ENCODE measurements at regions not wholly inside any gene's neighbourhood (a gene's known extent, or its start where the extent isn't known, plus 50 kb on each side); places are given as distances from the start of the nearest gene placed in this dataset.

GRCh38 chr18:71523483-71524435 lies 1020.4 kb downstream of the CBLN2 start:
- DNase-seq (ENCODE audit: low read depth in 2 of 2): no peak

GRCh38 chr18:71505526-71505925 lies 1038.6 kb downstream of the CBLN2 start:
- DNase-seq (ENCODE audit: low read depth in 2 of 2): no peak

GRCh38 chr18:71503222-71503621 lies 1040.9 kb downstream of the CBLN2 start:
- DNase-seq (ENCODE audit: low read depth in 2 of 2): no peak

GRCh38 chr18:71485611-71486010 lies 1058.5 kb downstream of the CBLN2 start:
- no peak for DNase-seq (ENCODE audit: low read depth in 2 of 2)

GRCh38 chr18:71471963-71472725 lies 1072.0 kb downstream of the CBLN2 start:
- DNase-seq (ENCODE audit: low read depth in 2 of 2): no peak

- no peak for DNase-seq (ENCODE audit: low read depth in 2 of 2)
Observed at GRCh38 chr18:71456206-71456605, 1087.9 kb downstream of the CBLN2 start.

GRCh38 chr18:71450257-71450656 lies 1093.9 kb downstream of the CBLN2 start:
- DNase-seq (ENCODE audit: low read depth in 2 of 2): no peak

GRCh38 chr18:71443706-71444480 lies 1100.2 kb downstream of the CBLN2 start:
- no peak for DNase-seq (ENCODE audit: low read depth in 2 of 2)

GRCh38 chr18:71442731-71443141 lies 1101.4 kb downstream of the CBLN2 start:
- DNase-seq (ENCODE audit: low read depth in 2 of 2): no peak

- DNase-seq (ENCODE audit: low read depth in 2 of 2): no peak
Observed at GRCh38 chr18:71441156-71441555, 1103.0 kb downstream of the CBLN2 start.

- no peak for DNase-seq (ENCODE audit: low read depth in 2 of 2)
Observed at GRCh38 chr18:71437511-71437910, 1106.6 kb downstream of the CBLN2 start.

GRCh38 chr18:71433373-71433772 lies 1110.8 kb downstream of the CBLN2 start:
- no peak for DNase-seq (ENCODE audit: low read depth in 2 of 2)

GRCh38 chr18:71431689-71432088 lies 1112.5 kb downstream of the CBLN2 start:
- no peak for DNase-seq (ENCODE audit: low read depth in 2 of 2)

- no peak for DNase-seq (ENCODE audit: low read depth in 2 of 2)
Observed at GRCh38 chr18:71431171-71431570, 1113.0 kb downstream of the CBLN2 start.

GRCh38 chr18:71426441-71426840 lies 1117.7 kb downstream of the CBLN2 start:
- no peak for DNase-seq (ENCODE audit: low read depth in 2 of 2)

GRCh38 chr18:71405169-71405809 lies 1116.4 kb downstream of the SOCS6 start:
- no peak for DNase-seq (ENCODE audit: low read depth in 2 of 2)

- DNase-seq (ENCODE audit: low read depth in 2 of 2): no peak
Observed at GRCh38 chr18:71403501-71403900, 1114.7 kb downstream of the SOCS6 start.

GRCh38 chr18:71398531-71398930 lies 1109.7 kb downstream of the SOCS6 start:
- DNase-seq (ENCODE audit: low read depth in 2 of 2): no peak

GRCh38 chr18:71388148-71388547 lies 1099.3 kb downstream of the SOCS6 start:
- DNase-seq (ENCODE audit: low read depth in 2 of 2): no peak

GRCh38 chr18:71374294-71375000 lies 1085.6 kb downstream of the SOCS6 start:
- no peak for DNase-seq (ENCODE audit: low read depth in 2 of 2)
